Astrocyte (in vitro differentiated cells and primary cell): ENCODE measurements at regions not wholly inside any gene's neighbourhood (a gene's known extent, or its start where the extent isn't known, plus 50 kb on each side); places are given as distances from the start of the nearest gene placed in this dataset.

Source experiments
- DNase-seq: peaks from one replicate; pipeline ENCODE4 v3.0.0-alpha.2; 2010; ENCODE audit warnings: low read depth
- FAIRE-seq: peaks from 2 replicates; lab custom pipeline; 2011; peaks lifted over from hg19 to GRCh38; lab: Jason Lieb, UNC
- H2AFZ ChIP-seq: 2 replicates; pipeline ENCODE4 v1.6.0; 2012; ENCODE audit warnings: low read depth, low read length, inconsistent platforms
- H3K27ac ChIP-seq: 2 replicates; pipeline ENCODE4 v1.5.1; 2011; ENCODE audit warnings: low read depth, low read length, inconsistent platforms
- H3K27me3 ChIP-seq: 2 replicates; pipeline ENCODE4 v1.6.0; 2011; ENCODE audit warnings: low read length, inconsistent platforms; ENCODE audit not compliant: insufficient read depth
- H3K36me3 ChIP-seq: 2 replicates; pipeline ENCODE4 v1.5.1; 2011; ENCODE audit warnings: low read length, inconsistent platforms; ENCODE audit not compliant: insufficient read depth
- H3K4me1 ChIP-seq: 2 replicates; pipeline ENCODE4 v1.5.1; 2011; ENCODE audit warnings: low read length, inconsistent platforms; ENCODE audit not compliant: insufficient read depth
- H3K4me2 ChIP-seq: 2 replicates; pipeline ENCODE4 v1.6.0; 2012; ENCODE audit warnings: low read length, inconsistent platforms
- H3K4me3 ChIP-seq: 2 replicates; pipeline ENCODE4 v1.5.1; 2011; ENCODE audit warnings: low read depth, mild to moderate bottlenecking, low read length, inconsistent platforms; ENCODE audit not compliant: insufficient read depth
- H3K79me2 ChIP-seq: 2 replicates; pipeline ENCODE4 v1.6.0; 2012; ENCODE audit warnings: mild to moderate bottlenecking, low read length, inconsistent platforms; ENCODE audit not compliant: insufficient read depth
- H3K9ac ChIP-seq: 2 replicates; pipeline ENCODE4 v1.6.0; 2012; ENCODE audit warnings: mild to moderate bottlenecking, low read length, inconsistent platforms
- H3K9me3 ChIP-seq: 2 replicates; pipeline ENCODE4 v1.5.1; 2012; ENCODE audit warnings: low read depth, mild to moderate bottlenecking, low read length, inconsistent platforms; ENCODE audit not compliant: insufficient read depth
- H4K20me1 ChIP-seq: 2 replicates; pipeline ENCODE4 v1.6.0; 2012; ENCODE audit warnings: low read length, inconsistent platforms; ENCODE audit not compliant: insufficient read depth
- H3K27ac Mint-ChIP-seq: one replicate; pipeline ENCODE4 v1.8.0; 2021; ENCODE audit warnings: mild to moderate bottlenecking, mixed read lengths; ENCODE audit not compliant: unreplicated experiment
- H3K27me3 Mint-ChIP-seq: one replicate; pipeline ENCODE4 v1.8.0; 2021; ENCODE audit warnings: low read depth, mixed read lengths; ENCODE audit not compliant: unreplicated experiment
- H3K36me3 Mint-ChIP-seq: one replicate; pipeline ENCODE4 v1.8.0; 2021; ENCODE audit warnings: low read depth, mixed read lengths; ENCODE audit not compliant: unreplicated experiment
- H3K4me1 Mint-ChIP-seq: one replicate; pipeline ENCODE4 v1.8.0; 2021; ENCODE audit warnings: low read depth, mixed read lengths; ENCODE audit not compliant: unreplicated experiment
- H3K4me3 Mint-ChIP-seq: one replicate; pipeline ENCODE4 v1.8.0; 2021; ENCODE audit warnings: mild to moderate bottlenecking, moderate library complexity, mixed read lengths; ENCODE audit not compliant: unreplicated experiment
- H3K9me3 Mint-ChIP-seq: one replicate; pipeline ENCODE4 v1.8.0; 2021; ENCODE audit warnings: mild to moderate bottlenecking, mixed read lengths; ENCODE audit not compliant: unreplicated experiment
- EZH2 ChIP-seq: IDR thresholded peaks from 2 replicates; pipeline ENCODE4 v1.6.1; 2012; ENCODE audit warnings: mild to moderate bottlenecking, low read length, inconsistent platforms; ENCODE audit not compliant: insufficient read depth
- TF ChIP-seq, protein P1 (sequence below): IDR thresholded peaks from 2 replicates; pipeline ENCODE4 v1.5.1; 2011; ENCODE audit warnings: low read depth, mild to moderate bottlenecking, inconsistent platforms, low read length, moderate library complexity; ENCODE audit not compliant: insufficient read depth

DNA sequence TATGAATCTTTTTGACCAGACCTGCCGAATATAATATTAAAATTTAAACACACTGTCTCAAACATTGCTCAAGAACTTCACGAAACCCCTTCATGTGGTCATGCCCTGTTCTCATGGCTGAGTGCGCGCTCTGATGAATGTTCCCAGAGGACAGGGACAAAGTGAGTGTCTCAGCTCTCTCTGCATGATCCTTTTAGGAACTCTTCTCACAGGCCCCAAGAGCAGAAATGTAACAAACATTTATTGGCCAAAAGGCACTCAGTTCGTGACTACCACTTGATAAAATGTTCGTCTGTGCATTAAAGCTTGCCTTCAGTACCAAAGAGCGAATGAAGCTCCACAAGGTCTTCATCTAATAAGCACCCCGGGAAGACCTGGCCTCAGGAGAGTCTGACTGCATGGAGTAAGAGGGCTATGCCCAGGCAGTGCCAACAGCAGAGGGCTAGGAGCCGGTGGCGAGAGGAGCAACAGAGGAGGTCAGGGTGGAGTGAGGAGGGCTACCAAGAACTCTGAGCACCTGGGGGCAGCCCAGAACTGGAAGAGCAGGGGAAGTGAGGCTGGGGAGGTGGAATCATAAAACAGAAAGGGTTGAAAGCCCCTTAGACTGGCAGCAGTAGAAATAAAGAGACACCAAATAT lies 171.1 kb downstream of the RHOU start:
- Histone ChIP-seq H3K9ac (no peak overlapping the region), H3K4me2 (no peak overlapping the region), H3K27me3 (peaks cover 35% of the 10 kb centered on the region), H2AFZ (no peak overlapping the region), H3K79me2 (no peaks in the 10 kb centered on the region), H4K20me1 (no peaks in the 10 kb centered on the region), H3K9me3 (no peaks in the 10 kb centered on the region), H3K4me3 (no peak overlapping the region), H3K36me3 (no peaks in the 10 kb centered on the region), H3K4me1 (peaks cover 14% of the 10 kb centered on the region), H3K27ac (no peak overlapping the region)
- Mint-ChIP-seq H3K9me3 (peaks cover 2% of the 10 kb centered on the region), H3K4me3 (no peak overlapping the region), H3K4me1 (peaks cover 3% of the 10 kb centered on the region), H3K27me3 (peaks cover 11% of the 10 kb centered on the region), H3K36me3 (no peaks in the 10 kb centered on the region), H3K27ac (no peak overlapping the region)
- DNase-seq (no peak), FAIRE-seq (no peak)
- no peak for TF ChIP-seq EZH2
- TF ChIP-seq, protein P1, sequence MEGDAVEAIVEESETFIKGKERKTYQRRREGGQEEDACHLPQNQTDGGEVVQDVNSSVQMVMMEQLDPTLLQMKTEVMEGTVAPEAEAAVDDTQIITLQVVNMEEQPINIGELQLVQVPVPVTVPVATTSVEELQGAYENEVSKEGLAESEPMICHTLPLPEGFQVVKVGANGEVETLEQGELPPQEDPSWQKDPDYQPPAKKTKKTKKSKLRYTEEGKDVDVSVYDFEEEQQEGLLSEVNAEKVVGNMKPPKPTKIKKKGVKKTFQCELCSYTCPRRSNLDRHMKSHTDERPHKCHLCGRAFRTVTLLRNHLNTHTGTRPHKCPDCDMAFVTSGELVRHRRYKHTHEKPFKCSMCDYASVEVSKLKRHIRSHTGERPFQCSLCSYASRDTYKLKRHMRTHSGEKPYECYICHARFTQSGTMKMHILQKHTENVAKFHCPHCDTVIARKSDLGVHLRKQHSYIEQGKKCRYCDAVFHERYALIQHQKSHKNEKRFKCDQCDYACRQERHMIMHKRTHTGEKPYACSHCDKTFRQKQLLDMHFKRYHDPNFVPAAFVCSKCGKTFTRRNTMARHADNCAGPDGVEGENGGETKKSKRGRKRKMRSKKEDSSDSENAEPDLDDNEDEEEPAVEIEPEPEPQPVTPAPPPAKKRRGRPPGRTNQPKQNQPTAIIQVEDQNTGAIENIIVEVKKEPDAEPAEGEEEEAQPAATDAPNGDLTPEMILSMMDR = no peak

DNA sequence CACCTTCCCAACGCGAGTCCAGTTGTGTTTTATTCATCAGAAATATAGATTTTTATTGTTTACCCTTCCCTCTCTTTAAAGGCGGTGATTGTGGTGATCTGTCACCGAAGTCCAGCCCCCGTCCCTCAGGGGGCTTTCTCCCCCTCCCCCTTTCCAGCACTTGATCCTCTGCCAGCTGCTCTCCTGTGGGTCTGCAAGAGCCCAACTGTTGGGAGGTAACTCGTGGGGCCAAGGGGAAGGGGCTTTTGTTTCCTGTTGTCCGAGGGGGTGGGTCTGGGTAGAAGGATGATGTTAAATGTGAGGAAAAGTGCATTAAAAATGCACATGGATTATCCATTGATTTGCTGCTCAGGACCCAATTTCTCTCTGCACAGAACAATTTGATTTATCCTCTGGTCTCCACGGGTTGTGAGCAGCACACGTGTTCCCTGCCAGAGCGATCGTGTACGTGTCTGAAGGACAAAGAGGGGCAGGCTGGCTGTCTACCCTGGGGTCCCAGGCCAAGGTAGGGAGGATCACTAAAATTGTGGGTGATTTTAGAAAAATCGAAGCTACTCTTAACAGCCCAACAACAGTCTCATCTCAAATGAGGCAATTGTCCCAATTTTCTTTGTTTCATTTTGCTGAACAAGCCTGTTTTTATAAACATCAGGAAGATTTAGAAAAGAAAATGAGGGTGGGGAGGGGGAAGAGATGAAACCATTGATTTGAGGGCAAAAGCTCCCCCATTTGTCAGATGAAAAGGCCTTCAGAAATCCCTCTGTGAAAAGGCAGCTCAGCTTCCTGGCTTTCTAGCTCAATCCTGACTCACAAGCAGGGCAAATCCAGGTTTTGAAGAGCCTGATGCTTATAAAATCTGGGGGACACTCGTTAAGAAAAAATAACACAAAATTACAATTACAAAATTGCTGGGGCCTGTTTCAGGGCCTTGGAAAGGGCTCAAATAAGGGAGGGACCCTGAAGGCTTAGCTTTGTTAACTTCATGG lies 176.2 kb downstream of the RHOU start:
- Histone ChIP-seq H3K27me3 (peaks cover 8% of the 10 kb centered on the region), H3K9me3 (no peaks in the 10 kb centered on the region), H2AFZ (no peak overlapping the region), H3K9ac (no peak overlapping the region), H3K4me2 (no peak overlapping the region), H3K27ac (no peak overlapping the region), H3K36me3 (no peaks in the 10 kb centered on the region), H3K79me2 (no peaks in the 10 kb centered on the region), H4K20me1 (no peaks in the 10 kb centered on the region), H3K4me1 (no peaks in the 10 kb centered on the region), H3K4me3 (no peak overlapping the region)
- Mint-ChIP-seq H3K36me3 (no peaks in the 10 kb centered on the region), H3K27me3 (peaks cover 3% of the 10 kb centered on the region), H3K9me3 (peaks cover 5% of the 10 kb centered on the region), H3K4me1 (no peaks in the 10 kb centered on the region), H3K27ac (no peak overlapping the region), H3K4me3 (no peak overlapping the region)
- TF ChIP-seq EZH2 = no peak
- TF ChIP-seq, protein P1 = no peak
- DNase-seq = no peak
- no peak for FAIRE-seq
